Endothelial cell of umbilical vein (primary cell): ENCODE measurements at regions not wholly inside any gene's neighbourhood (a gene's known extent, or its start where the extent isn't known, plus 50 kb on each side); places are given as distances from the start of the nearest gene placed in this dataset.

Experiments used
- BruUV-seq: library from RNA; stranded (reverse); fragments of 400-500 nt; replicated peaks from 2 replicates; lab custom pipeline; 2021; lab: Mats Ljungman, UMichigan
- CTCF ChIA-PET: fragments of 300-600, 350-600 bp; sonication (Branson Sonifier 250); formaldehyde crosslinking; loops from one replicate; lab custom pipeline; 2021; ENCODE audit warnings: antibody characterized with exemption, inconsistent platforms; lab: Charles Lee
- POLR2A ChIA-PET: fragments of 300-600, 350-600 bp; sonication (Branson Sonifier 250); formaldehyde crosslinking; loops from one replicate; lab custom pipeline; 2021; ENCODE audit warnings: antibody characterized with exemption, inconsistent platforms; lab: Charles Lee
- DNase-seq: peaks from one replicate; pipeline ENCODE4 v3.0.0-alpha.2; 2011; ENCODE audit warnings: low read depth, low spot score
- FAIRE-seq: peaks from 2 replicates; lab custom pipeline; 2011; peaks lifted over from hg19 to GRCh38; lab: Jason Lieb, UNC
- H2AFZ ChIP-seq: 2 replicates; pipeline ENCODE4 v1.6.0; 2012; ENCODE audit warnings: low read depth, low read length, control low read depth, inconsistent platforms
- H3K27ac ChIP-seq: 2 replicates; pipeline ENCODE4 v1.5.1; 2011; ENCODE audit warnings: low read depth, mild to moderate bottlenecking, control low read depth, low read length, moderate library complexity; ENCODE audit not compliant: insufficient read depth
- H3K27me3 ChIP-seq, 2 experiments: 2 replicates each; pipeline versions ENCODE4 v1.6.0 to v1.6.1; 2011; ENCODE audit warnings: low read length in 2 of 2, mixed read lengths in 1 of 2; ENCODE audit not compliant: control insufficient read depth in 2 of 2, insufficient read depth in 2 of 2
- H3K36me3 ChIP-seq, 2 experiments: 2 replicates in 1 of 2; 3 replicates in 1 of 2; pipeline ENCODE4 v1.5.1; 2011; ENCODE audit warnings: low read length in 2 of 2, mild to moderate bottlenecking in 1 of 2, moderate library complexity in 1 of 2; ENCODE audit not compliant: control insufficient read depth in 2 of 2, insufficient read depth in 2 of 2; ENCODE audit errors: extremely low read depth in 1 of 2
- H3K4me1 ChIP-seq: 3 replicates; pipeline ENCODE4 v1.5.1; 2011; ENCODE audit warnings: mild to moderate bottlenecking, low read length; ENCODE audit not compliant: control insufficient read depth, insufficient read depth; ENCODE audit errors: extremely low read depth
- H3K4me2 ChIP-seq: 2 replicates; pipeline ENCODE4 v1.6.1; 2011; ENCODE audit warnings: low read length, control low read depth, mixed read lengths; ENCODE audit not compliant: insufficient read depth
- H3K4me3 ChIP-seq, 3 experiments: fragments of 200-600 bp in 1 of 3; sonication (generic), shearing (Covaris generic) in 1 of 3; replicated peaks in 1 of 3; 2 replicates each; pipeline ENCODE4 v1.5.1; 2011 to 2016; ENCODE audit warnings: control low read depth in 3 of 3, low read length in 3 of 3, mild to moderate bottlenecking in 2 of 3, inconsistent platforms in 1 of 3, low read depth in 1 of 3, moderate library complexity in 1 of 3; ENCODE audit not compliant: insufficient read depth in 1 of 3
- H3K79me2 ChIP-seq: 2 replicates; pipeline ENCODE4 v1.6.0; 2012; ENCODE audit warnings: low read length, inconsistent platforms; ENCODE audit not compliant: control insufficient read depth, insufficient read depth
- H3K9ac ChIP-seq: replicated peaks from 2 replicates; pipeline ENCODE3; 2011; ENCODE audit warnings: low read length, control low read depth; ENCODE audit not compliant: insufficient read depth; ENCODE audit errors: extremely low read depth
- H3K9me1 ChIP-seq: replicated peaks from 3 replicates; pipeline ENCODE4 v1.6.0; 2011; ENCODE audit warnings: mild to moderate bottlenecking, low read length; ENCODE audit not compliant: control insufficient read depth, insufficient read depth; ENCODE audit errors: extremely low read depth
- H3K9me3 ChIP-seq: replicated peaks from 2 replicates; pipeline ENCODE4 v1.5.1; 2012; ENCODE audit warnings: low read length, inconsistent platforms; ENCODE audit not compliant: control insufficient read depth, insufficient read depth
- H4K20me1 ChIP-seq: replicated peaks from 2 replicates; pipeline ENCODE3; 2011; ENCODE audit warnings: mild to moderate bottlenecking, low read length; ENCODE audit not compliant: control insufficient read depth, insufficient read depth; ENCODE audit errors: extremely low read depth
- EZH2 ChIP-seq: IDR thresholded peaks from 2 replicates; pipeline ENCODE4 v1.6.1; 2012; ENCODE audit warnings: borderline replicate concordance, low read depth, mild to moderate bottlenecking, moderate library complexity, low read length, inconsistent platforms; ENCODE audit not compliant: severe bottlenecking
- FOS ChIP-seq: IDR thresholded peaks from 2 replicates; pipeline ENCODE4 v1.6.1; 2011; ENCODE audit warnings: mild to moderate bottlenecking, low read length, moderate library complexity, borderline replicate concordance; ENCODE audit not compliant: insufficient read depth
- GATA2 ChIP-seq: IDR thresholded peaks from 2 replicates; pipeline ENCODE4 v1.7.0; 2011; ENCODE audit warnings: low read depth, mild to moderate bottlenecking, moderate library complexity, mixed read lengths, low read length; ENCODE audit not compliant: insufficient read length, insufficient read depth
- JUN ChIP-seq: IDR thresholded peaks from 2 replicates; pipeline ENCODE4 v1.6.1; 2011; ENCODE audit warnings: borderline replicate concordance, low read depth; ENCODE audit not compliant: insufficient read length, insufficient read depth
- MYC ChIP-seq: IDR thresholded peaks from one replicate; pipeline ENCODE4 v1.6.1; 2011; ENCODE audit warnings: mild to moderate bottlenecking, low read depth, low read length
- POLR2A ChIP-seq: IDR thresholded peaks from 2 replicates; pipeline ENCODE4 v1.6.1; 2012; ENCODE audit warnings: low read depth, mild to moderate bottlenecking, control low read depth, low read length
- POLR2AphosphoS5 ChIP-seq: IDR thresholded peaks from 2 replicates; pipeline ENCODE4 v1.6.1; 2012; ENCODE audit warnings: low read depth, mild to moderate bottlenecking, control low read depth, low read length, moderate library complexity; ENCODE audit not compliant: insufficient read depth
- dilution Hi-C: fragments of 300-500 bp; cut with MboI; formaldehyde crosslinking; loops from one replicate; pipeline ENCODE4 v1.15.0; 2019; ENCODE audit warnings: low sequenced_read_pairs; ENCODE audit not compliant: extremely low pct_ligation_motif_present
- intact Hi-C: fragments of 100-400 bp; cut with micrococcal nuclease; formaldehyde crosslinking; loops from one replicate; pipeline ENCODE4 v1.10.0; 2022
- TF ChIP-seq, protein P1 (sequence below): IDR thresholded peaks from 2 replicates; pipeline ENCODE4 v1.6.1; 2011; ENCODE audit not compliant: insufficient read depth, insufficient read length
- TF ChIP-seq, protein P2 (sequence below), 2 donors: IDR thresholded peaks; 1 replicate in 1 of 2; 2 replicates in 1 of 2; pipeline ENCODE4 v1.5.1; 2011; ENCODE audit warnings: low read length in 2 of 2, mild to moderate bottlenecking in 2 of 2, moderate library complexity in 2 of 2, control low read depth in 1 of 2, inconsistent platforms in 1 of 2, low read depth in 1 of 2; ENCODE audit not compliant: insufficient read depth in 1 of 2; ENCODE audit errors: extremely low read depth in 1 of 2

DNA sequence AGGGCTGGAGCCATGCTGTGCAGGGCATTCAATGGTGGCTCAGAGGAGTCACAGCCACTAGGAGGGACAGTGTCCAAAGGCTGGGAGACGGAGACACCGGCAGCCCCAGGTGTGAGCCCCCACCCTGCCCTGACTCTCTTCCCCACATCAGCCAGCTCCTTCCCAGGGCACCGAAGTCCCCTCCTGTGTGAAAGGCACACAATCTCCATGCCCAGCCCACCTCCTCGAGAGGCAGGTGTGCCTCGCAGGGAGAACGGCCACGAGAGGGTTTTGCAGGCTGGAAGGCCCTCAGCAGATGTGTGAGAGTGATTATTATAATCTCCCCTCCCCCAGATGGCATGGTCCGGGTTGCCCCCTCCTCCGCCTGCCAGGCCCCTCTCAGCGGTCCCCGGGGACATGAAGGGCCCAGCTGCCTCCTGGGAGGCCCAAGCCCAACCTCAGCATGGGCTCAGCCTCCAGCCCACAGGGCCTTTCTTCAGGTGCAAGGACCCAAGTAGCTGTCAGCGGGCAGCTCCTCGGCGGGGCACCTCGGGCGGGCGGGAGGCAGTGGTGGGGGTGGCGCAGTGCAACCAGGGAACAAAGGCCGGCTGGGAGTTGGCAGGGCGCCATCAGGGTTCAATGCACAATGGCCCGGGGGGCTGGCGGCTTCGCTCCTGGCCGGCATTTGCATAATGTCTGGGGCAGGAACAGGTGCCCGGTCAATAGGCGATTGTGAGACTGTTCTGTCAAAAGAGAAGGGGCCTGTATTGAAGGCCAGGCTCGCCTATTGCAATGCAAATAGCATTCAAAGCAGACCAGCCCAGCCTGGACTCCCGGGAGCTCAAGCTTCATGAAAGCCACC, 155.3 kb upstream of the ZMIZ1 start:
- intact Hi-C loops (no loop called here), dilution Hi-C loops (no loop called here)
- no peaks in the 10 kb centered on the region for H3K9me3 ChIP-seq
- ChIA-PET POLR2A (no interaction called here), CTCF (no interaction called here)
- no peaks in the 10 kb centered on the region for H3K4me1 ChIP-seq
- no peak for DNase-seq
- no peak overlapping the region for H2AFZ ChIP-seq
- H3K27ac ChIP-seq, result no peak overlapping the region
- H3K4me3 ChIP-seq, result no peak overlapping the region
- H3K27me3 ChIP-seq, result peaks cover 0 to 2% of the 10 kb centered on the region in 2 experiments
- H3K9me1 ChIP-seq, result no peaks in the 10 kb centered on the region
- no peak overlapping the region for H3K4me2 ChIP-seq
- H3K9ac ChIP-seq, result no peak overlapping the region
- no peaks in the 10 kb centered on the region for H3K79me2 ChIP-seq
- TF ChIP-seq, protein P1, sequence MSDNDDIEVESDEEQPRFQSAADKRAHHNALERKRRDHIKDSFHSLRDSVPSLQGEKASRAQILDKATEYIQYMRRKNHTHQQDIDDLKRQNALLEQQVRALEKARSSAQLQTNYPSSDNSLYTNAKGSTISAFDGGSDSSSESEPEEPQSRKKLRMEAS, result no peak
- no peak for TF ChIP-seq POLR2A
- TF ChIP-seq GATA2, result no peak
- TF ChIP-seq JUN, result no peak
- no peak for TF ChIP-seq MYC
- TF ChIP-seq FOS, result no peak
- TF ChIP-seq POLR2AphosphoS5, result no peak
- TF ChIP-seq EZH2, result no peak
- TF ChIP-seq, protein P2, sequence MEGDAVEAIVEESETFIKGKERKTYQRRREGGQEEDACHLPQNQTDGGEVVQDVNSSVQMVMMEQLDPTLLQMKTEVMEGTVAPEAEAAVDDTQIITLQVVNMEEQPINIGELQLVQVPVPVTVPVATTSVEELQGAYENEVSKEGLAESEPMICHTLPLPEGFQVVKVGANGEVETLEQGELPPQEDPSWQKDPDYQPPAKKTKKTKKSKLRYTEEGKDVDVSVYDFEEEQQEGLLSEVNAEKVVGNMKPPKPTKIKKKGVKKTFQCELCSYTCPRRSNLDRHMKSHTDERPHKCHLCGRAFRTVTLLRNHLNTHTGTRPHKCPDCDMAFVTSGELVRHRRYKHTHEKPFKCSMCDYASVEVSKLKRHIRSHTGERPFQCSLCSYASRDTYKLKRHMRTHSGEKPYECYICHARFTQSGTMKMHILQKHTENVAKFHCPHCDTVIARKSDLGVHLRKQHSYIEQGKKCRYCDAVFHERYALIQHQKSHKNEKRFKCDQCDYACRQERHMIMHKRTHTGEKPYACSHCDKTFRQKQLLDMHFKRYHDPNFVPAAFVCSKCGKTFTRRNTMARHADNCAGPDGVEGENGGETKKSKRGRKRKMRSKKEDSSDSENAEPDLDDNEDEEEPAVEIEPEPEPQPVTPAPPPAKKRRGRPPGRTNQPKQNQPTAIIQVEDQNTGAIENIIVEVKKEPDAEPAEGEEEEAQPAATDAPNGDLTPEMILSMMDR (IDR thresholded peaks at IDR 0.05; ENCODE audit: extremely low read depth in 1 of 2, insufficient read depth in 1 of 2, low read depth in 1 of 2, low read length in 2 of 2), result no peak
- FAIRE-seq, result no peak
- H3K36me3 ChIP-seq, result no peaks in the 10 kb centered on the region
- H4K20me1 ChIP-seq, result no peaks in the 10 kb centered on the region
- BruUV-seq, result no TSS peak
